Esophagus squamous epithelium (tissue), 4 donors: ENCODE measurements at regions not wholly inside any gene's neighbourhood (a gene's known extent, or its start where the extent isn't known, plus 50 kb on each side); places are given as distances from the start of the nearest gene placed in this dataset.

ENCODE experiments used
- CTCF ChIP-seq, 6 experiments: fragments of 450-650 bp in 4 of 6; fragments of 200-600 bp in 2 of 6; sonication (generic) in 2 of 6; IDR thresholded peaks; one replicate each; pipeline ENCODE4 v1.5.1; 2016 to 2019; ENCODE audit warnings: antibody characterized with exemption in 6 of 6, mild to moderate bottlenecking in 4 of 6, moderate library complexity in 4 of 6
- POLR2A ChIP-seq, 4 donors: fragments of 450-650 bp; IDR thresholded peaks; one replicate each; pipeline ENCODE4 v1.6.1; 2017; ENCODE audit warnings: antibody characterized with exemption in 4 of 4, mild to moderate bottlenecking in 4 of 4, moderate library complexity in 3 of 4

- TF ChIP-seq CTCF (IDR thresholded peaks at IDR 0.05): no peak
- TF ChIP-seq POLR2A (IDR thresholded peaks at IDR 0.05): no peak
Measured at GRCh38 chr3:18019161-18019495, 276.7 kb upstream of the TBC1D5 start.
